SK-N-SH (cell line): ENCODE measurements at regions not wholly inside any gene's neighbourhood (a gene's known extent, or its start where the extent isn't known, plus 50 kb on each side); places are given as distances from the start of the nearest gene placed in this dataset.

Source experiments
- CTCF ChIP-seq: fragments of 200-600 bp; sonication (generic); IDR thresholded peaks from 2 replicates; pipeline ENCODE4 v1.6.1; 2017; ENCODE audit warnings: antibody characterized with exemption, mild to moderate bottlenecking, moderate library complexity
- EP300 ChIP-seq, 2 experiments: IDR thresholded peaks; 2 replicates each; pipeline versions ENCODE4 v1.4.0 to v1.6.1; 2012; ENCODE audit warnings: borderline replicate concordance in 1 of 2, low read depth in 1 of 2, low read length in 1 of 2
- EZH2phosphoT487 ChIP-seq: fragments of 200-600 bp; sonication (generic); IDR thresholded peaks from 2 replicates; pipeline ENCODE4 v1.6.1; 2017; ENCODE audit warnings: low read depth, mixed run types, mild to moderate bottlenecking, antibody characterized with exemption, moderate library complexity, borderline replicate concordance
- FOXM1 ChIP-seq: IDR thresholded peaks from 2 replicates; pipeline ENCODE4 v1.4.0; 2012; ENCODE audit warnings: low read depth, mild to moderate bottlenecking
- MAX ChIP-seq: IDR thresholded peaks from 2 replicates; pipeline ENCODE4 v1.4.0; 2012; ENCODE audit warnings: low read depth
- MXI1 ChIP-seq: IDR thresholded peaks from 2 replicates; pipeline ENCODE4 v1.6.1; 2012; ENCODE audit warnings: mild to moderate bottlenecking, low read depth, low read length, improper control_type of control experiment
- NRF1 ChIP-seq: IDR thresholded peaks from 2 replicates; pipeline ENCODE4 v1.6.1; 2012; ENCODE audit warnings: low read depth, mild to moderate bottlenecking, low read length
- POLR2AphosphoS5 ChIP-seq: IDR thresholded peaks from 2 replicates; pipeline ENCODE4 v1.6.1; 2012; ENCODE audit warnings: low read depth, low read length
- TAF1 ChIP-seq: IDR thresholded peaks from 2 replicates; pipeline ENCODE4 v1.6.1; 2012; ENCODE audit warnings: low read depth, mild to moderate bottlenecking, low read length, moderate library complexity, borderline replicate concordance
- TCF12 ChIP-seq: IDR thresholded peaks from 2 replicates; pipeline ENCODE4 v1.4.0; 2012
- TEAD4 ChIP-seq: IDR thresholded peaks from 2 replicates; pipeline ENCODE4 v1.4.0; 2012; ENCODE audit warnings: mild to moderate bottlenecking, borderline replicate concordance; ENCODE audit not compliant: insufficient read depth
- USF2 ChIP-seq: fragments of 150-350 bp; IDR thresholded peaks from 2 replicates; pipeline ENCODE4 v1.6.1; 2017; ENCODE audit warnings: antibody characterized with exemption, low read length, low read depth, borderline replicate concordance
- YY1 ChIP-seq: IDR thresholded peaks from 2 replicates; pipeline ENCODE4 v1.4.0; 2012; ENCODE audit warnings: low read depth, mild to moderate bottlenecking
- ZBTB33 ChIP-seq: IDR thresholded peaks from 2 replicates; pipeline ENCODE4 v1.4.0; 2012; ENCODE audit warnings: low read depth, borderline replicate concordance

GRCh38 chr6:24987446-24988115 lies 51.8 kb upstream of the RIPOR2 start:
- no peak for TF ChIP-seq YY1
- TF ChIP-seq EP300 (IDR thresholded peaks at IDR 0.05; ENCODE audit: borderline replicate concordance in 1 of 2, low read depth in 1 of 2, low read length in 1 of 2) = no peak
- no peak for TF ChIP-seq NRF1
- no peak for TF ChIP-seq MAX
- TF ChIP-seq CTCF = no peak
- no peak for TF ChIP-seq MXI1
- no peak for TF ChIP-seq TCF12
- TF ChIP-seq ZBTB33 = no peak
- no peak for TF ChIP-seq USF2
- TF ChIP-seq POLR2AphosphoS5 = no peak
- no peak for TF ChIP-seq FOXM1
- TF ChIP-seq TAF1 = no peak
- no peak for TF ChIP-seq EZH2phosphoT487
- no peak for TF ChIP-seq TEAD4
